MCF 10A (cell line): ENCODE measurements at regions not wholly inside any gene's neighbourhood (a gene's known extent, or its start where the extent isn't known, plus 50 kb on each side); places are given as distances from the start of the nearest gene placed in this dataset.

Source experiments
- BruUV-seq: library from RNA; stranded (reverse); fragments of 400-500 nt; replicated peaks from 2 replicates; lab custom pipeline; 2021; lab: Mats Ljungman, UMichigan
- CTCF ChIA-PET: fragments of 300-600 bp; sonication (Branson Sonifier 250); formaldehyde crosslinking; extraction: SDS; loops from one replicate; lab custom pipeline; 2021; ENCODE audit warnings: antibody characterized with exemption, inconsistent platforms; lab: Yijun Ruan, JAX
- POLR2A ChIA-PET: fragments of 300-600, 350-650 bp; sonication (Branson Sonifier 250); formaldehyde crosslinking; extraction: SDS; loops from one replicate; lab custom pipeline; 2020; ENCODE audit warnings: antibody characterized with exemption, inconsistent platforms; lab: Yijun Ruan, JAX
- DNase-seq: peaks from one replicate; pipeline ENCODE4 v3.0.0-alpha.2; 2018; ENCODE audit not compliant: unreplicated experiment
- H3K27ac Mint-ChIP-seq: one replicate; pipeline ENCODE4 v1.8.0; 2022; ENCODE audit warnings: mild to moderate bottlenecking, low read depth, mixed read lengths; ENCODE audit not compliant: unreplicated experiment
- H3K27me3 Mint-ChIP-seq: one replicate; pipeline ENCODE4 v1.8.0; 2022; ENCODE audit warnings: mixed read lengths; ENCODE audit not compliant: insufficient read depth, unreplicated experiment
- H3K36me3 Mint-ChIP-seq: one replicate; pipeline ENCODE4 v1.8.0; 2022; ENCODE audit warnings: mild to moderate bottlenecking, moderate library complexity, mixed read lengths; ENCODE audit not compliant: insufficient read depth, unreplicated experiment
- H3K4me1 Mint-ChIP-seq: one replicate; pipeline ENCODE4 v1.8.0; 2022; ENCODE audit warnings: mixed read lengths; ENCODE audit not compliant: insufficient read depth, unreplicated experiment
- H3K4me3 Mint-ChIP-seq: one replicate; pipeline ENCODE4 v1.8.0; 2022; ENCODE audit warnings: mild to moderate bottlenecking, moderate library complexity, mixed read lengths; ENCODE audit not compliant: unreplicated experiment
- H3K9me3 Mint-ChIP-seq: one replicate; pipeline ENCODE4 v1.8.0; 2022; ENCODE audit warnings: mixed read lengths; ENCODE audit not compliant: unreplicated experiment
- intact Hi-C: fragments of 100-400 bp; cut with micrococcal nuclease; formaldehyde crosslinking; loops from 2 replicates; pipeline ENCODE4 v1.14.1; 2022
- TF ChIP-seq, protein P1 (sequence below): fragments of 200-600 bp; IDR thresholded peaks from one replicate; pipeline ENCODE4 v1.8.0; 2022; ENCODE audit warnings: antibody characterized with exemption, mild to moderate bottlenecking; ENCODE audit not compliant: unreplicated experiment

DNA sequence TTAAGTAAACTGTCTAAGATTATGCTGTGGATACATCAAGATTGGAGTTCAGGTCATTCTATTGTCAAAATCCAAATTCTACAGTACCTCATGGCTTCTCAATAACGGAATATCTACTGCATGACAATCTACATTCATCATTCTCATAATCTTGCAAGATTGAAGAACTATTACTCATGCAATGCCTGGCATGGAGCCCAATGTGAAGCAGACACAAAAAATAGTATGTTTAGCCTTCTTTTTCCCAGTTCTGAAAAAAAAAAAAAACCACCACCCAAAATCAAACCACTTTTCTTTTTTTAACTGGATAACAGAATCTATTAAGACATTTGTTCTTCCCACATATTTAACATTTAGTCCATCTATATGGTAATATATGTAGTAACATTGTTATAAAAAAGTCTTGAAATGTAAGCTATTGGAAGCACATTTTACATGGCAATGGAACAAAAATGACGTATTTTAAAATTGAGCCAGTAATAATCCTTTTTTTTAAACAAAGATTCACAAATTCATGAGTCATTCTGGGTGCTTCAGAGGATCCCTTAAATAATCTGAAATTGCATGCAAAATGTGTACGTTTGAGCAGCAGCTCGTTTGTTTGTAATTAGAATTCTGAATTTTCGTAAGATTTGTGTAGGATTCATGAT lies 232.2 kb upstream of the FMR1 start:
- CTCF ChIA-PET = no interaction called here
- DNase-seq = peak; percentile 66
- H3K4me3 Mint-ChIP-seq = no peak overlapping the region
- BruUV-seq = no TSS peak
- no peaks in the 10 kb centered on the region for H3K27me3 Mint-ChIP-seq
- H3K27ac Mint-ChIP-seq = no peak overlapping the region
- intact Hi-C loops = no loop called here
- no peaks in the 10 kb centered on the region for H3K36me3 Mint-ChIP-seq
- POLR2A ChIA-PET = no interaction called here
- peaks cover 15% of the 10 kb centered on the region for H3K9me3 Mint-ChIP-seq
- TF ChIP-seq, protein P1, sequence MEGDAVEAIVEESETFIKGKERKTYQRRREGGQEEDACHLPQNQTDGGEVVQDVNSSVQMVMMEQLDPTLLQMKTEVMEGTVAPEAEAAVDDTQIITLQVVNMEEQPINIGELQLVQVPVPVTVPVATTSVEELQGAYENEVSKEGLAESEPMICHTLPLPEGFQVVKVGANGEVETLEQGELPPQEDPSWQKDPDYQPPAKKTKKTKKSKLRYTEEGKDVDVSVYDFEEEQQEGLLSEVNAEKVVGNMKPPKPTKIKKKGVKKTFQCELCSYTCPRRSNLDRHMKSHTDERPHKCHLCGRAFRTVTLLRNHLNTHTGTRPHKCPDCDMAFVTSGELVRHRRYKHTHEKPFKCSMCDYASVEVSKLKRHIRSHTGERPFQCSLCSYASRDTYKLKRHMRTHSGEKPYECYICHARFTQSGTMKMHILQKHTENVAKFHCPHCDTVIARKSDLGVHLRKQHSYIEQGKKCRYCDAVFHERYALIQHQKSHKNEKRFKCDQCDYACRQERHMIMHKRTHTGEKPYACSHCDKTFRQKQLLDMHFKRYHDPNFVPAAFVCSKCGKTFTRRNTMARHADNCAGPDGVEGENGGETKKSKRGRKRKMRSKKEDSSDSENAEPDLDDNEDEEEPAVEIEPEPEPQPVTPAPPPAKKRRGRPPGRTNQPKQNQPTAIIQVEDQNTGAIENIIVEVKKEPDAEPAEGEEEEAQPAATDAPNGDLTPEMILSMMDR = no peak
- no peaks in the 10 kb centered on the region for H3K4me1 Mint-ChIP-seq

GRCh38 chrX:147680251-147680650 lies 231.5 kb upstream of the FMR1 start:
- Mint-ChIP-seq H3K4me1 (no peaks in the 10 kb centered on the region), H3K27ac (no peak overlapping the region), H3K9me3 (peaks cover 15% of the 10 kb centered on the region), H3K4me3 (no peak overlapping the region), H3K36me3 (no peaks in the 10 kb centered on the region), H3K27me3 (no peaks in the 10 kb centered on the region)
- DNase-seq = no peak
- POLR2A ChIA-PET = no interaction called here
- TF ChIP-seq, protein P1 = no peak
- no TSS peak for BruUV-seq
- CTCF ChIA-PET = no interaction called here
- intact Hi-C loops = no loop called here

DNA sequence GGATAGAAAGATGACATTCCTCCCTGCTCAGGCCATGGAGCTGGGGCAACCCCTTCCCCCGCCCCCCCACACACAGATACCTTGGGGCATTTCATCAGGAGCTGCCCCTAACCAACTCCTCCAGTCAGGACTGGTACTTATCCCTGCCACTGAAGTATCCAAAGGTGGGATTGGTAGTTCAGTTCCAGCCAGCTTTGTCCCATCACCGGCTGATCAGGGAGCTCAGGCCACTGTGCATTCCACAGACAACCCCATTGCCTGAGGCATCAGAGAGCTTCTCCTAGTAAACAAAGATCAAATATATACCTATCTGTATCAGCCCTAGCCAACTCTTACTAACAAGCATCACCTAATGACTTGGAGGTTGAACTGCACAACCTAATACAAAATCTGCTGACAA lies 218.2 kb upstream of the FMR1 start:
- no TSS peak for BruUV-seq
- Mint-ChIP-seq H3K27me3 (no peaks in the 10 kb centered on the region), H3K36me3 (no peaks in the 10 kb centered on the region), H3K9me3 (peaks cover 34% of the 10 kb centered on the region), H3K4me1 (no peaks in the 10 kb centered on the region), H3K27ac (no peak overlapping the region), H3K4me3 (no peak overlapping the region)
- POLR2A ChIA-PET = no interaction called here
- TF ChIP-seq, protein P1 = no peak
- CTCF ChIA-PET = interaction anchor here (0.6 kb wide), 2 partner anchors 11 to 46 kb away, joined by 3 to 4 read pairs; no protein-coding TSS in a partner anchor
- no peak for DNase-seq
- intact Hi-C loops = no loop called here

- H3K36me3 Mint-ChIP-seq = no peaks in the 10 kb centered on the region
- H3K4me3 Mint-ChIP-seq = no peak overlapping the region
- DNase-seq = no peak
- intact Hi-C loops = no loop called here
- TF ChIP-seq, protein P1 = no peak
- no TSS peak for BruUV-seq
- no peaks in the 10 kb centered on the region for H3K4me1 Mint-ChIP-seq
- ChIA-PET CTCF (no interaction called here), POLR2A (no interaction called here)
- no peak overlapping the region for H3K27ac Mint-ChIP-seq
- no peaks in the 10 kb centered on the region for H3K27me3 Mint-ChIP-seq
- peaks cover 31% of the 10 kb centered on the region for H3K9me3 Mint-ChIP-seq
Measured at GRCh38 chrX:147699061-147699460, 212.7 kb upstream of the FMR1 start.
